ENCODE measurements at regions not wholly inside any gene's neighbourhood (a gene's known extent, or its start where the extent isn't known, plus 50 kb on each side); places are given as distances from the start of the nearest gene placed in this dataset.

- Histone ChIP-seq H4K91ac (ENCODE audit: insufficient read length, low read depth, low read length) (no peak overlapping the region), H3K79me2 (ENCODE audit: insufficient read depth, low read length) (no peaks in the 10 kb centered on the region), H3K9me3 (ENCODE audit: control insufficient read depth, low read depth, low read length) (no peaks in the 10 kb centered on the region), H2BK15ac (ENCODE audit: low read depth, low read length) (no peak overlapping the region), H3K14ac (ENCODE audit: insufficient read depth, low read length) (no peak overlapping the region), H3K27me3 (ENCODE audit: insufficient read depth, low read length) (no peaks in the 10 kb centered on the region), H4K20me1 (ENCODE audit: control insufficient read depth, insufficient read depth, insufficient read length) (no peaks in the 10 kb centered on the region), H2BK12ac (ENCODE audit: insufficient read length, low read depth, low read length) (no peak overlapping the region), H3K4me2 (ENCODE audit: insufficient read depth, insufficient read length, low read length) (no peak overlapping the region), H2BK5ac (ENCODE audit: insufficient read length, low read length) (no peak overlapping the region), H2BK120ac (ENCODE audit: low read depth, low read length, poor library complexity, severe bottlenecking) (no peak overlapping the region), H3K4ac (ENCODE audit: low read depth, low read length) (no peak overlapping the region), H2AFZ (ENCODE audit: low read length) (no peak overlapping the region), H4K5ac (ENCODE audit: insufficient read length, low read depth, low read length) (no peak overlapping the region), H4K8ac (replicated peaks; ENCODE audit: insufficient read length, low read depth, low read length) (no peak overlapping the region), H3T11ph (ENCODE audit: low read length) (no peak overlapping the region), H3K9ac (ENCODE audit: extremely low read depth, insufficient read length, low read length) (no peak overlapping the region), H2BK20ac (ENCODE audit: low read depth, low read length, poor library complexity, severe bottlenecking) (no peak overlapping the region), H3K18ac (ENCODE audit: insufficient read length, low read depth, low read length) (no peak overlapping the region), H3K27ac (ENCODE audit: insufficient read length, low read depth, low read length) (no peak overlapping the region), H3K23me2 (ENCODE audit: insufficient read length, low read depth, low read length, poor library complexity, severe bottlenecking) (no peaks in the 10 kb centered on the region), H3K79me1 (ENCODE audit: insufficient read depth, low read depth, low read length, poor library complexity, severe bottlenecking) (no peaks in the 10 kb centered on the region), H3K56ac (ENCODE audit: insufficient read length, low read depth, low read length) (no peak overlapping the region), H2AK5ac (ENCODE audit: insufficient read length, low read length) (no peak overlapping the region), H3K23ac (ENCODE audit: insufficient read length, low read depth, low read length) (no peak overlapping the region), H3K4me1 (ENCODE audit: insufficient read depth, low read length) (peaks cover 2% of the 10 kb centered on the region; the same call in 1 of the 2 replicates)
- no peak overlapping the region for H3K4me3 Mint-ChIP-seq
- H3K27me3 Mint-ChIP-seq (ENCODE audit: low read depth): peaks cover 44% of the 10 kb centered on the region
- H3K27ac Mint-ChIP-seq: no peak overlapping the region
- no peaks in the 10 kb centered on the region; a peak in 1 of 7 replicates for H3K36me3 Mint-ChIP-seq (ENCODE audit: insufficient read depth in 1 of 3, low read depth in 3 of 3)
- WGBS (ENCODE audit: extremely low coverage, insufficient read length, low lambda C conversion rate): no CpG with 5 or more reads among the region's 1 CpG
- DNase-seq: no peak
- no peaks in the 10 kb centered on the region for H3K9me3 Mint-ChIP-seq
- peaks cover 25 to 26% of the 10 kb centered on the region in 2 experiments for H3K4me1 Mint-ChIP-seq
- TF ChIP-seq CTCF (conservative IDR thresholded peaks at IDR 0.05): no peak
Observed at GRCh38 chr14:58784931-58785330, 147.2 kb downstream of the DACT1 start.
